Smooth muscle cell (in vitro differentiated cells): ENCODE measurements at regions not wholly inside any gene's neighbourhood (a gene's known extent, or its start where the extent isn't known, plus 50 kb on each side); places are given as distances from the start of the nearest gene placed in this dataset.

ENCODE experiments used
- DNase-seq: peaks from one replicate; lab custom pipeline; 2025; ENCODE audit not compliant: unreplicated experiment; lab: John Stamatoyannopoulos, UW
- H2AFZ ChIP-seq: fragments of 200-600 bp; sonication (generic); 2 replicates; pipeline ENCODE4 v1.6.0; 2016; ENCODE audit warnings: antibody characterized with exemption, low read depth, mild to moderate bottlenecking
- H3F3A ChIP-seq: fragments of 200-600 bp; sonication (generic); 2 replicates; pipeline ENCODE4 v1.6.0; 2017; ENCODE audit warnings: antibody characterized with exemption, low read depth
- H3K27ac ChIP-seq: fragments of 200-600 bp; sonication (generic); 2 replicates; pipeline ENCODE4 v1.5.1; 2016; ENCODE audit warnings: low read depth, mild to moderate bottlenecking
- H3K27me3 ChIP-seq: fragments of 200-600 bp; sonication (generic); 2 replicates; pipeline ENCODE4 v1.6.1; 2016; ENCODE audit warnings: low read depth, mild to moderate bottlenecking
- H3K36me3 ChIP-seq: fragments of 200-600 bp; sonication (generic); 2 replicates; pipeline ENCODE4 v1.5.1; 2016; ENCODE audit warnings: low read depth
- H3K4me1 ChIP-seq: fragments of 200-600 bp; sonication (generic); 2 replicates; pipeline ENCODE4 v1.5.1; 2016; ENCODE audit warnings: low read depth
- H3K4me2 ChIP-seq: fragments of 200-600 bp; sonication (generic); 2 replicates; pipeline ENCODE4 v1.6.0; 2016; ENCODE audit warnings: mild to moderate bottlenecking
- H3K4me3 ChIP-seq: fragments of 200-600 bp; sonication (generic); 2 replicates; pipeline ENCODE4 v1.5.1; 2016; ENCODE audit warnings: mild to moderate bottlenecking
- H3K79me2 ChIP-seq: fragments of 200-600 bp; sonication (generic); 2 replicates; pipeline ENCODE4 v1.6.0; 2016; ENCODE audit warnings: low read depth, mild to moderate bottlenecking
- H3K9ac ChIP-seq: fragments of 200-600 bp; sonication (generic); 2 replicates; pipeline ENCODE4 v1.6.0; 2016; ENCODE audit warnings: low read depth
- H3K9me3 ChIP-seq: fragments of 200-600 bp; sonication (generic); replicated peaks from 2 replicates; pipeline ENCODE4 v1.5.1; 2016; ENCODE audit warnings: low read depth
- H4K20me1 ChIP-seq: fragments of 200-600 bp; sonication (generic); 2 replicates; pipeline ENCODE4 v1.6.0; 2016; ENCODE audit warnings: low read depth
- WGBS: methylation state at CpG from one replicate; pipeline ENCODE4 v1.1.7; 2016; ENCODE audit warnings: low lambda C conversion rate; 5-methylcytosine and 5-hydroxymethylcytosine counted together
- TF ChIP-seq, protein P1 (sequence below): fragments of 200-600 bp; sonication (generic); IDR thresholded peaks from 2 replicates; pipeline ENCODE4 v1.5.1; 2017; ENCODE audit warnings: borderline replicate concordance, mild to moderate bottlenecking, antibody characterized with exemption; ENCODE audit not compliant: insufficient read depth, poor library complexity, severe bottlenecking

DNA sequence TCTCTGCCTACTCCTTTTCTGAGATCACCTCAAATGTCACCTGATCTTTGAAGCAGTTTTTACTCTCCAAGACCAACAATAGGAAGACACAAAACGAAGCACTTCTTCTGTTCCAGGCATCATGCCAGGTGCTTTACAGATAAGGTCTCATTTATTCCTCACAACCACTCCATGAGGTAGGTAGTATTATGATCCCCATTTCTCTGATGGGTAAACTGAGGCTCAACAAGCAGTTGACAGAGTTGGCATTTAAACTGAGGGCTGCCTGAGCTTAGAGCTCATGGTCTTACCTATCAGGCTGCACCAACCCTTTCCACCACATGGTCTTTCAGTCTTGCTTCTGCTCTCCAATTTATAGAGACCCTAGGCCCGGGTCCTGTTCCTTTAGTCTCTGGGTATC is 147.2 kb upstream of the JUN start:
- Histone ChIP-seq H3K4me1 (peaks cover 10% of the 10 kb centered on the region), H3K36me3 (no peaks in the 10 kb centered on the region), H3K9me3 (no peaks in the 10 kb centered on the region), H3K79me2 (no peaks in the 10 kb centered on the region), H3K4me2 (no peak overlapping the region), H3K4me3 (no peak overlapping the region), H3K9ac (no peak overlapping the region), H3F3A (peaks cover 15% of the 10 kb centered on the region), H2AFZ (no peak overlapping the region), H4K20me1 (no peaks in the 10 kb centered on the region), H3K27ac (no peak overlapping the region), H3K27me3 (no peaks in the 10 kb centered on the region)
- no peak for DNase-seq
- TF ChIP-seq, protein P1, sequence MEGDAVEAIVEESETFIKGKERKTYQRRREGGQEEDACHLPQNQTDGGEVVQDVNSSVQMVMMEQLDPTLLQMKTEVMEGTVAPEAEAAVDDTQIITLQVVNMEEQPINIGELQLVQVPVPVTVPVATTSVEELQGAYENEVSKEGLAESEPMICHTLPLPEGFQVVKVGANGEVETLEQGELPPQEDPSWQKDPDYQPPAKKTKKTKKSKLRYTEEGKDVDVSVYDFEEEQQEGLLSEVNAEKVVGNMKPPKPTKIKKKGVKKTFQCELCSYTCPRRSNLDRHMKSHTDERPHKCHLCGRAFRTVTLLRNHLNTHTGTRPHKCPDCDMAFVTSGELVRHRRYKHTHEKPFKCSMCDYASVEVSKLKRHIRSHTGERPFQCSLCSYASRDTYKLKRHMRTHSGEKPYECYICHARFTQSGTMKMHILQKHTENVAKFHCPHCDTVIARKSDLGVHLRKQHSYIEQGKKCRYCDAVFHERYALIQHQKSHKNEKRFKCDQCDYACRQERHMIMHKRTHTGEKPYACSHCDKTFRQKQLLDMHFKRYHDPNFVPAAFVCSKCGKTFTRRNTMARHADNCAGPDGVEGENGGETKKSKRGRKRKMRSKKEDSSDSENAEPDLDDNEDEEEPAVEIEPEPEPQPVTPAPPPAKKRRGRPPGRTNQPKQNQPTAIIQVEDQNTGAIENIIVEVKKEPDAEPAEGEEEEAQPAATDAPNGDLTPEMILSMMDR: no peak
- WGBS: 96% methylated on average over 2 of the region's 2 CpGs

DNA sequence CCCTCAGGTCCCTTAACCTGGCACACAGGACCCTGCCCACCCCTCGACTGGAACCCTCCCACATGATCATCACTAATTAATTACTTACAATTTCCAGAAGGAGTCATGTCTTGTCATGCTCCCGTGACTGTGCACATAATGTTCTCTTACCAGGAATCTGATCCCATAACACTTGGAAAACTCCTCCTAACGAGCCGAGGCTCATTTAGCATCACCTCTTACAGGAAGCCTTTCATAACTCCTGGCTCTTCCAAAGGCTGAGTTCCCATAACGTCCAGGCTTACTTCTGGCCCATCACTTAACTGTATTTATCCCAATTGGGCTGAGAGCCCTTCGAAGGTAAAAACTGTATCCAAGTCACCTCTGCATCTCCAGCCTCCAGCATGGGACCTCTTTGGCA is 147.9 kb upstream of the JUN start:
- no peak overlapping the region for H2AFZ ChIP-seq
- no peaks in the 10 kb centered on the region for H3K36me3 ChIP-seq
- no peaks in the 10 kb centered on the region for H3K9me3 ChIP-seq
- no peaks in the 10 kb centered on the region for H3K79me2 ChIP-seq
- H4K20me1 ChIP-seq: no peaks in the 10 kb centered on the region
- WGBS: 88% methylated on average over 6 of the region's 6 CpGs
- peaks cover 15% of the 10 kb centered on the region for H3F3A ChIP-seq
- no peak overlapping the region for H3K4me2 ChIP-seq
- TF ChIP-seq, protein P1: no peak
- no peaks in the 10 kb centered on the region for H3K27me3 ChIP-seq
- no peak overlapping the region for H3K4me3 ChIP-seq
- H3K9ac ChIP-seq: peak overlapping the region; percentile 19
- no peak for DNase-seq
- H3K4me1 ChIP-seq: peaks cover 10% of the 10 kb centered on the region
- peak overlapping the region; percentile 76 for H3K27ac ChIP-seq

DNA sequence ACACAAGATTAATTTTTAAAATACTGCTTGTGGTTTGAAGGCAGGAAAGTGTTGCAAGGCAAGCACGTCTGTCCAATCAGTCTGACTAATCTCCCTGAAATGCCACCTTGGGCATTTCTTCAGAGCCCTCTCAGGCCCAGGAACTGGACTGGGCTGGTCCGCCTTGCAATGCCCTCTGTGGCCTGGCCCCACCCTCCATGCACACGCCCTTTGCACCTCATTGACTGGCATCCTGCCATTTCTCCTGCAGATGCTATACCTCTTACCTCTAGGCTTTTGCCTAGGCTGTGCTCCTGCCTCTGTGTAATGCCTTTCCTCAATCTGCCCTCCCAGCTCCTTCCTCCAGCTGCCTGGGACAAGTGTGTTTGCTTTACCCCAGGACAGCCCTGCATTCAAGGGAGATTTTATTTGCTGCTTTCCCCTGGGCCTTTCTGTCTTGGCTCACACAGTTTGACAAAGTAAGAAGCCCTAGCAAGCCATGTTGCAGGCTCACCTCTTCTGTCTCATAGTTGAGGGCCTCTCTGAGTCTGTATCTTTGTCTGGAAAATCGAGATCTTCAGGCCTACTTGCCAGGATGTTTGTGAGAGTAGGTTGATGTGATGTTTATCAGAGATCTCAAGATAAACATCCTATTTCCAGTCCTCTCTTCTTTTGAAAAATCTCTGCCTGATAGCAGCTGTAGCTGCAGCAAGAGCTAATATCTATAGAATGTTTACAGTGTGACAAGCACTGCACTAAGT is 149.2 kb upstream of the JUN start:
- Histone ChIP-seq H3K4me1 (peaks cover 10% of the 10 kb centered on the region), H3K79me2 (no peaks in the 10 kb centered on the region), H3F3A (peaks cover 15% of the 10 kb centered on the region), H4K20me1 (no peaks in the 10 kb centered on the region), H3K27me3 (no peaks in the 10 kb centered on the region), H3K4me3 (no peak overlapping the region), H3K4me2 (no peak overlapping the region), H3K9ac (no peak overlapping the region), H3K27ac (peak overlapping the region; percentile 76), H3K36me3 (no peaks in the 10 kb centered on the region), H3K9me3 (no peaks in the 10 kb centered on the region), H2AFZ (peak overlapping the region; percentile 55)
- no peak for DNase-seq
- 44% methylated on average over 4 of the region's 4 CpGs for WGBS
- TF ChIP-seq, protein P1: no peak

DNA sequence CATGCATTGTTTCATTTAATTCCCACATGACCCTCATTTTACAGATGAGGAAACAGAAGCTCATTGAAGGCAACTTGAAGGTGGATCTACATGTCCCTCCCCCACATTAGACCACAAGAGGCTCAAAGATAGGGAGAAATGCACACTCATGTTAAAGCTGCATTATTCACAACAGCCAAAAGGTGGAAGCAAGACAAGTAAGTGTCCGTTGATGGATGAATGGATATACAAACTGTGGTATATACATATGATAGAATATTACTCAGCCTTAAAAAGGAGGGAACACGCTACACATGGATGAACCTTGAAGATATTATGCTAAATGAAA is 149.7 kb upstream of the JUN start:
- Histone ChIP-seq H3K27ac (peak overlapping the region; percentile 76), H3K4me1 (peaks cover 10% of the 10 kb centered on the region), H3K4me3 (no peak overlapping the region), H2AFZ (peak overlapping the region; percentile 55), H3K79me2 (no peaks in the 10 kb centered on the region), H3K4me2 (no peak overlapping the region), H3F3A (peaks cover 15% of the 10 kb centered on the region), H3K9me3 (no peaks in the 10 kb centered on the region), H4K20me1 (no peaks in the 10 kb centered on the region), H3K9ac (no peak overlapping the region), H3K27me3 (no peaks in the 10 kb centered on the region), H3K36me3 (no peaks in the 10 kb centered on the region)
- TF ChIP-seq, protein P1: no peak
- 92% methylated on average over 2 of the region's 2 CpGs for WGBS
- DNase-seq: no peak
